Activated T-cell treated with anti-CD3 and anti-CD28 coated beads for 48 hours (primary cell): ENCODE measurements at regions not wholly inside any gene's neighbourhood (a gene's known extent, or its start where the extent isn't known, plus 50 kb on each side); places are given as distances from the start of the nearest gene placed in this dataset.
"Not testable (repeated sequence)": the region's sequence is repeated elsewhere in the genome, so short reads cannot be mapped to it uniquely, and the experiment has no call there.

ENCODE experiments used
- DNase-seq: peaks from one replicate; pipeline ENCODE4 v3.0.0-alpha.2; 2020; ENCODE audit warnings: low read depth

GRCh38 chr11:8772571-8773519, 90.3 kb downstream of the RPL27A start:
- DNase-seq, result no peak

GRCh38 chr11:8773916-8774539, 91.4 kb downstream of the RPL27A start:
- DNase-seq, result no peak

- not testable (repeated sequence) for DNase-seq
Measured at GRCh38 chr11:8774916-8775315, 92.3 kb downstream of the RPL27A start.

GRCh38 chr11:8775332-8775731, 92.7 kb downstream of the RPL27A start:
- no peak for DNase-seq

- DNase-seq, result no peak
Measured at GRCh38 chr11:8775734-8776133, 93.1 kb downstream of the RPL27A start.

- DNase-seq, result no peak
Measured at GRCh38 chr11:8776209-8776608, 93.6 kb downstream of the RPL27A start.

- DNase-seq, result no peak
Measured at GRCh38 chr11:8777907-8778767, 95.5 kb downstream of the RPL27A start.

GRCh38 chr11:8779107-8779506, 96.5 kb downstream of the RPL27A start:
- DNase-seq, result no peak

GRCh38 chr11:8779732-8780131, 97.1 kb downstream of the RPL27A start:
- no peak for DNase-seq

GRCh38 chr11:8784954-8785353, 102.4 kb downstream of the RPL27A start:
- DNase-seq, result no peak

- no peak for DNase-seq
Measured at GRCh38 chr11:8785457-8785856, 102.9 kb downstream of the RPL27A start.

GRCh38 chr11:8785998-8786397, 103.4 kb downstream of the RPL27A start:
- DNase-seq, result no peak

GRCh38 chr11:8786933-8787332, 104.3 kb downstream of the RPL27A start:
- DNase-seq, result no peak

GRCh38 chr11:8787372-8787771, 104.8 kb downstream of the RPL27A start:
- DNase-seq, result no peak

- no peak for DNase-seq
Measured at GRCh38 chr11:8788616-8789015, 106.0 kb downstream of the RPL27A start.

- no peak for DNase-seq
Measured at GRCh38 chr11:8789864-8790263, 107.3 kb downstream of the RPL27A start.

GRCh38 chr11:8790968-8791367, 108.4 kb downstream of the RPL27A start:
- no peak for DNase-seq

GRCh38 chr11:8792710-8793109, 110.1 kb downstream of the RPL27A start:
- no peak for DNase-seq

- DNase-seq, result no peak
Measured at GRCh38 chr11:8793114-8793777, 110.7 kb downstream of the RPL27A start.

GRCh38 chr11:8794126-8794525, 111.5 kb downstream of the RPL27A start:
- DNase-seq, result no peak

GRCh38 chr11:8794677-8795103, 112.1 kb downstream of the RPL27A start:
- DNase-seq, result no peak

- DNase-seq, result no peak
Measured at GRCh38 chr11:8796941-8797340, 114.0 kb upstream of the AKIP1 start.
